DND-41 (cell line): ENCODE measurements at regions not wholly inside any gene's neighbourhood (a gene's known extent, or its start where the extent isn't known, plus 50 kb on each side); places are given as distances from the start of the nearest gene placed in this dataset.

Source experiments
- CTCF ChIP-seq: IDR thresholded peaks from 2 replicates; pipeline ENCODE4 v1.5.1; 2012; ENCODE audit warnings: borderline replicate concordance, low read length, moderate library complexity, mild to moderate bottlenecking; ENCODE audit not compliant: poor library complexity, severe bottlenecking; ENCODE audit errors: extremely low read depth
- EZH2 ChIP-seq: IDR thresholded peaks from 3 replicates; pipeline ENCODE4 v1.6.1; 2012; ENCODE audit warnings: borderline replicate concordance, low read depth, mild to moderate bottlenecking, moderate library complexity, low read length, inconsistent platforms; ENCODE audit not compliant: severe bottlenecking

GRCh38 chr5:3875144-3875543 is 279.5 kb downstream of the IRX1 start:
- TF ChIP-seq CTCF = no peak
- TF ChIP-seq EZH2 = no peak
